ENCODE measurements at regions not wholly inside any gene's neighbourhood (a gene's known extent, or its start where the extent isn't known, plus 50 kb on each side); places are given as distances from the start of the nearest gene placed in this dataset.

GRCh38 chr14:104321088-104321801, 182.9 kb downstream of the KIF26A start:
- DNase-seq, result no peak

GRCh38 chr14:104321802-104322130, 183.4 kb downstream of the KIF26A start:
- no peak for DNase-seq

DNA sequence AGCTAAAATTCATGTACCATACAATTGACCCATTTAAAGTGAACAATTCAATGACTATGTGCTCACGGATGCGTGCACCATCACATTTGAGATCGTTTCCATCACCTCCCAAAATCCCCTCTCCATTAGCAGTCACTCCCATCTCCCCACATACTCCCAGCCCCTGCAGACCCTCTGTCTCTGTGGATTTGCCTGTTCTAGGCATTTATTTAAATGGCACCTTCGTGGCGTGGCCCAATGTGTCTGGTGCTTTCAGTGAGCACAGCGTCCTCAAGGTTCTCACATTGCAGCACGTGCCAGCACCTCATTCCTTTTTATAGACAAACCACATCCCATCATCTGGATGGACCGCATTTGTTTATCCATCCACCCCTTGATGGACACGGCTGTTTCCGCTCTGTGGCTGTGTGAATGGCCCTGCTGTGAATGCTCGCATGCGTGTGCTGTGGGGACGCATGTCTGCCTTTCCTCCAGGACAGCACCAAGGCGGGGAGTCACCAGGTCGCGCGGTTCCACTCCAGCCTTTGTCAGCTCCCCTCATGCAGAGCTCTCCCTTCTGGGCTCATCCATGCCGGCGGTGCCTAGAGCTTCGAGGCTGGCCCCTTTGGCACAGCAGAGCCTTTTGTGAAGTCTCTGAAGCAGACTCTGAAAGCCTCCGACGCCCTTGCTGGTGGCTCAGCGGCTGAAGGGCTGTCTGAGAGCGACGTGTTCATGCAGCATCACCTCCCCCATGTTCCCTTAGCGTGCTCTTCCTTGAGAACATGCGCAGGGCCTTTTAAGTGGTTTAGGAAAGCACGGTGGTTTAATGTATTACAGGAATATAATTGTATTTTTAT, 184.4 kb downstream of the KIF26A start:
- no peak for DNase-seq

GRCh38 chr14:104323551-104324175, 185.3 kb downstream of the KIF26A start:
- no peak for DNase-seq

GRCh38 chr14:104326848-104327247, 188.5 kb downstream of the KIF26A start:
- no peak for DNase-seq

DNA sequence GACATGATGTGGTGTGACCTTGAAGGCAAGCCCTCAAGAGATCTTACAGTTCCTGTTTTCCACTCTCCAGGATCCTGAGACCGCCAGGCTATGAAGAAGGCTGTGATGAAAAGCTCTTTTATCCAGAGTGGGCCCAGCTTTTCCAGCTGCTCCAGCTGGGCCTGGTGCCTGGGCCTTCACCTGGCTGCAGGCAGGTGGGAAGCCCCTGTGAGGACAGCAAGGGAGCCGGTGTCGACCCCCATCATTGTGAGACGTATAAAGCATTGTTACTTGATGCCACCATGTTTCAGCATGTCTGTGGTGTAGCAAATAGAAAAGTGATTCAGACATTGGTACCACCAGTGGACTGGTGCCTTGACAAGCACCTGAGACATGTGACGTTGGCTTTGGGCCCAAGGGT, 190.2 kb downstream of the KIF26A start:
- DNase-seq, result no peak

DNA sequence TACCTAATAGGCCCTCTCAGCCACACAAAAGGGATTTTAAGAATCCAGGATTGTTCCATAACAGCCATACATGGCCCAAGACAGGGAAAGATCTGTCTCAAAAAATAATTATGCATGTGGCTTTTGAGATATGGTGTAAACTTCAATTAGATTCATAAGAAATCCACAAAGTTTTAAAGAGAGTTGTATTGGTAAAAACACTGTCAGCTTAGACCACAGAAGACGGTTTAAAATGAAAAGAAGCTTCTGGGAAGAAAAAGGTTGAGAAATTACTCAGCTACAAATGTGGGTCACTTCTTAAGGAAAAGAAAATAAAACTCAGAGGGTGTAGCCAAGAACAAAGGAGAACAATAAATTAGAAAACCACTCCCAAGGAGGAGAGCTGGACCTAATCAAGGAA, 191.4 kb downstream of the KIF26A start:
- no peak for DNase-seq

GRCh38 chr14:104331871-104332605, 193.7 kb downstream of the KIF26A start:
- no peak for DNase-seq

- no peak for DNase-seq
Measured at GRCh38 chr14:104332634-104333270, 194.4 kb downstream of the KIF26A start.

DNA sequence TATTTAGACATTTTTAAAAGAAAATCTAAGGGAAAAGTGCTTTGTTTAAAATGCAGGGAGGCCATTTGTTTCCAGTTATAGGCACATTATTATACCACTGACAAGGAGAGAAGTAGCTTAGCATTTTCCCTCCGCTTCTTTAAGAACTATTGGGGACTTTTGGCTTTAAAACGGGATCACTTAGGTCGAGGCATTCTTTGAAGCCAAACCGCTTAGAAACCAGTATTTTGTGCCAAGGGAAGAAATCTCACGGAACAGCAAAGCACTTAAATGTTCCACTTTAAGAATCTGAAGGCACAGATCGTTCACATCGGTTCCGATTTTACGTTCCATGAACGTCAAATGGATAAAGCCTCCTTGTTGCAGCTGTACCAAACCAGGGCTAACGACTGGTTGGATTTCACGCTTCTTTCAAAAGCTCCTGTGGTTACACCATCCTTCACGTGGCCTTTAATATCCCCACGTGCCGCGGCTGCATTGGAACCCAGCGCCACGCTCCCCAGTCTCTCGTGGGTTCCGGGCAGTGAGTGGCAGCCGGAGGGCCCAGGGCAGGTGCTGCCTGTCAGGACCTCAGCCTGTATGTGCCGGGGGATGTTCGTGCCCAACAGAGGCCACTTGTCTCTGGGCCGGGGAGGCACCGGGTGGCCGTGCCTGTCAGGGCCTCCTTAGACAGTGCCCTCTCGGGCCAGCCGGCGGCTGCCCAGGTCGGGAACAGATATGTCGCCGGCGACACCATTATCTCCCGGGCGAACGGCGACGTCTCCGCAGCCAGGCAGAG, 195.4 kb downstream of the KIF26A start:
- DNase-seq, result no peak

DNA sequence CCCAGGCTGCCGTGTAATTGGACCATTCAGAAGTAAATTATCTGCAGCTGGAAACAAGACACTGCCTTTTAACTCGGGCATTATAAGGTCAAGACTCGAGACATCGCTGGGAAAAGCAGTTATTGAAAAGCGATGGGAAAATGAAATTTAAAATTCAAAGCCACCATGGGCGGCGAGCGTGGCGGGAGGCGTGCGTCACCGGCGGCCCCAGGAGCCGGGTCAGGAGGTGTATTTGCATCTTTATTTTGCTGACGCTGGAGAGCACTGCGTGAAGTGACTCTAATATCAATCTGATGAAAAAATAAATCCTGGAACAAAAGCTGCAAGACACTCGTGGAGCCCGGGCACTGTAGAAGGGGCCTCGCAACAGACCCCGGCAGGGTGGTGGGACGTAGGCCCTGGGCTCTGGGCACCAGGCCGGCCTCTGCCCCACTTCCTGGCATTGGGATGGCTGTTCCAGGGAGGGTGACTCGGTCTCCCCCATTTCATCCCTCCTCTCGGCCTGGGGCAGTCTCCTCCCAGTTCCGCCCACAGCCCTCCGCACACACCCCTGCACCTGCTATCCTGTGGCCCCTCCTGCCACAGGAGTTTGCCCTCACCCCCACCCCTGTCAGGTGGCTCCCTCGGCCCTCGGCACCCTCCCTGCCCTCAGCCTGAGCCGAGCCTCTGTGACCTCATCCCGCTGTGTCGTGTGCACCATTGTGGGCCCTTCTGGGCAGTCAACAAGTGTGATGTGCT, 196.2 kb downstream of the KIF26A start:
- DNase-seq, result no peak

DNA sequence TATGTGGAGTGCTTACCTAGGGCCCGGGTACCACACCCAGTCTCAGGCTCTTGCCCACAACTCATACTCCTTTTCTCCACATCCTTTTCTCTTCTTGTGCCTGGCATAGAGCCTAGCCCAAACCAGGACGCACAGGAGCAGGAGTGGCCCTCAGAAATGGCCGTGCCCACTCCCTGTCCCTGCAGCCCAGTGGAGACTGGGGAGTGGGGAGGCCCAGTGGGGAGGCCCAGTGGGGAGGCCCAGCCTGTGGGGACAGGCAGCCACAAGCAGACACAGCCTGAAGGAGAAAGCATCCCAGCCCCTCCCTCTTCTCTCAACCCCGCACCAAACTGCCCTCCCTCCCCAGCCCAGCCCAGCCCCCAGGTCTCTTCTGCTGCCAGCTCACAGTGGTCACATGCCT, 196.8 kb downstream of the KIF26A start:
- DNase-seq, result no peak

DNA sequence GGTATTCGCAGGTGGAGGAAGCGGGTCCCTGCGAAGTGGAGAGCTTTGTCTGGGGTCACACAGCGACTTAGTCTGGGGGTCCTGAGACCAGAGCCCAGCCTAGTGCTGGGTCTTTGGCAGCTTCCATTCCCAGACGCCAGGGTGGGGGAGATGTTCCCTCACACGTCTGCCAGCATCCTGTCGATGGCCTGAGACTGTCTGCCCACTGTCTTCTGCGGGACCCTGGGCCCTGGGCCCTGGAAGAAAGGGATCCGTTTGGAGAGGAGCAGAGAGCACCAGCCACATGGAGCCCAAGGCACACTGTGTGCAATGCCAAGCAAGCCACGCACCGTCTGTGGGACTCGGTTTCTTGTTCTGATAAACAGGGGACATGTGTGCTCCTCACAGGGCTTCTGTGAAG, 197.2 kb downstream of the KIF26A start:
- no peak for DNase-seq

GRCh38 chr14:104337351-104337750, 199.0 kb downstream of the KIF26A start:
- no peak for DNase-seq

GRCh38 chr14:104339361-104339760, 201.0 kb downstream of the KIF26A start:
- no peak for DNase-seq

- DNase-seq, result no peak
Measured at GRCh38 chr14:104339829-104340228, 201.4 kb downstream of the KIF26A start.

DNA sequence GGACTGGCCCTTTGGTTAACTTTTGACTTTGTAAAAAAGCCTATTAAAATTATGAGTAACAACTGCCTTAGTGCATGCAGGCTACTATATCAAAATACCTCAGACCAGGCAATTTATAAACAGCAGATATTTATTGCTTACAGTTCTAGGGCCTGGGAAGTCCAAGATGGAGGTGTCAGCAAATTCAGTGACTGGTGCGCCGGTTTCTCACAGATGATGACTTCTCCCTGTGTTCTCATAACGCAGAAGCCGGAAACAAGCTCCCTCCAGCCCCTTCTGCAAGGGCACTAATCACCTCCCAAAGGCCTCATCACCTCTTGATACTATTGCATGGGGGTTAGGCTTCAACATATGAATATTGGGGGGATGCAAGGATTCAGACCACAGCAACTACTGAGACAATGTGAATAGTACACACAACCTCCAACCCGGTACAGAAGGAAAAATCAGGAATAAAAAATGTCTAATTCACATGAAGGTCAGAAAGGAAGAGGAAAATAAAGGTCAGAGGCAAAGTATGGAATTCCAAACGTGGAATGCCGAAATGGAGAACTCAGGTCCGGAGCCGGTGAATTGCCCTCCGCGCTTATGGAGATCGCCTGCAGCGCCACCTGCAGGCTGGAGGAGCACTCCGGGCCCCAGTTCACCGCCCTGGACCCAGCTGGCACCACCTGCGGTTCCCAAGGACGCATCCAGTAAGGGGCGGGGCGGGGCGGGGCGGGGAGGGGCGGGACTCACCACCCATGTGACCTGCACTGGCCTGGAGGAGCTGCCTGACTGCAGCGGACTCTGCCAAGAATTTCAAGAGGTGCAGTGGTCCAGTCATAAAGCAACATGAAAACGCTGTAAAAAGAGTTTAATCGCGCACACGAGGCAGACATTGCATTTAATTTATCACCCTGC, 203.4 kb downstream of the KIF26A start:
- no peak for DNase-seq

DNA sequence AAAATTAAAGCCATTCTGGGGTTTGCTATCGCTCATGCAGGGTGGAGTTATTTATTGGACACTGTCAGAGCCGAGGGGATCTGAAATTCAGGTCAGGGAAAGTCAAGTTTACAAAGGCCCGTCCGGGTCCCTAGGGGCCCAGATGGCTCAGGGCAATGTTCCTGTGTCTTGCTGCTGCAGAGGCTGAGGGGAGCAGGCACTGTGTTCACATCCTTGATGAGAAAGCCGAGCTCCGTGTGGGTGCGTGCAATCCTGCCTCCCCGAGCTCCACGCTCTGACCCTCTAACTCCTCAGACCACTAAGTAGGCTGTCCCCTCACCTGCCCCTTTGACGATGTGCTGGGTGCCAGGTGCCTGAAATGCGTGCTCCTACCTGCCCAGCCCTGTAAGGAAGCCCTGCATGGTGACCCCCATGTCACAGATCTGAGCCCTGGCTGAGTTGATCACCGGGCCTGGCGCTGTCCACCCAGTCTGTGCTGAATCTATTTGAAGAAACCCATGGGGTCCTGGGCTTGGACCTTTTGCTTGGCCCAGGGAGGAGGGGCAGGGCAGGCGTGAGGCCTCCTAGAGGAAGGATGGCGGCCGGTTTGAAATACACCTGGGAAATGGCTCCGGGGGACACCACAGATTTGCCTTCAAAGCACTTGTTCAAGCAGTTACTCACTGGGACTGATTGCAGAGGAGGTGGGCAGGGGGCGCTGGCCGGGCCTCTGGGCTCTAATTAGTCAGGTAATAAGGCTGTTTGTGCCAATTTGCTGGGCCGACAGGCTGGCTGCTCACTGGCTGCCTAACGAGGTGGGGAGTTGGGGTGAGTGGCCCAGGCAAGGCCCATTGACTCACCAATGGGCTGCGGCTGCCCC, 204.3 kb downstream of the KIF26A start:
- DNase-seq, result no peak

- DNase-seq, result no peak
Measured at GRCh38 chr14:104343294-104343625, 204.9 kb downstream of the KIF26A start.
